ENCODE measurements at regions not wholly inside any gene's neighbourhood (a gene's known extent, or its start where the extent isn't known, plus 50 kb on each side); places are given as distances from the start of the nearest gene placed in this dataset.

GRCh38 chr6:151721671-151722070, 85.8 kb upstream of the ESR1 start:
- TF ChIP-seq CTCF (IDR thresholded peaks at IDR 0.05) = no peak

GRCh38 chr6:151722342-151722741, 85.1 kb upstream of the ESR1 start:
- DNase-seq (ENCODE audit: low spot score) = no peak
- no peak for ATAC-seq (ENCODE audit: insufficient number of reproducible peaks, low FRiP score, low read depth)
- H3K4me3 ChIP-seq = no peak overlapping the region
- H3K27ac ChIP-seq = no peak overlapping the region
- no peaks in the 10 kb centered on the region for H3K36me3 ChIP-seq
- no peaks in the 10 kb centered on the region for H3K9me3 ChIP-seq
- no peaks in the 10 kb centered on the region for H3K27me3 ChIP-seq (replicated peaks; ENCODE audit: insufficient read depth)
- no peaks in the 10 kb centered on the region for H3K4me1 ChIP-seq (ENCODE audit: control insufficient read depth in 1 of 2, low read depth in 2 of 2)
- TF ChIP-seq CTCF (IDR thresholded peaks at IDR 0.05) = no peak

More at GRCh38 chr6:151721671-151722070, 85.8 kb upstream of the ESR1 start:
- Histone ChIP-seq H3K36me3 (no peaks in the 10 kb centered on the region), H3K27me3 (replicated peaks; ENCODE audit: insufficient read depth) (no peaks in the 10 kb centered on the region), H3K9me3 (no peaks in the 10 kb centered on the region), H3K27ac (no peak overlapping the region), H3K4me1 (ENCODE audit: control insufficient read depth in 1 of 2, low read depth in 2 of 2) (no peaks in the 10 kb centered on the region), H3K4me3 (no peak overlapping the region)
- ATAC-seq (ENCODE audit: insufficient number of reproducible peaks, low FRiP score, low read depth) (no peak), DNase-seq (ENCODE audit: low spot score) (no peak)

GRCh38 chr6:151723152-151723551, 84.3 kb upstream of the ESR1 start:
- no peak for TF ChIP-seq CTCF (IDR thresholded peaks at IDR 0.05)
- no peak for ATAC-seq (ENCODE audit: insufficient number of reproducible peaks, low FRiP score, low read depth)
- DNase-seq (ENCODE audit: low spot score) = no peak
- Histone ChIP-seq H3K27ac (no peak overlapping the region), H3K27me3 (replicated peaks; ENCODE audit: insufficient read depth) (no peaks in the 10 kb centered on the region), H3K36me3 (no peaks in the 10 kb centered on the region), H3K4me1 (ENCODE audit: control insufficient read depth in 1 of 2, low read depth in 2 of 2) (no peaks in the 10 kb centered on the region), H3K4me3 (no peak overlapping the region), H3K9me3 (no peaks in the 10 kb centered on the region)

- no peaks in the 10 kb centered on the region for H3K9me3 ChIP-seq
Observed at GRCh38 chr6:151729829-151730495, 77.5 kb upstream of the ESR1 start.

GRCh38 chr6:151730496-151730870, 77.0 kb upstream of the ESR1 start:
- TF ChIP-seq CTCF (IDR thresholded peaks at IDR 0.05) = no peak
- Histone ChIP-seq H3K27me3 (replicated peaks; ENCODE audit: insufficient read depth) (no peaks in the 10 kb centered on the region), H3K36me3 (no peaks in the 10 kb centered on the region), H3K27ac (no peak overlapping the region), H3K4me3 (no peak overlapping the region), H3K4me1 (ENCODE audit: control insufficient read depth in 1 of 2, low read depth in 2 of 2) (no peaks in the 10 kb centered on the region), H3K9me3 (no peaks in the 10 kb centered on the region)
- ATAC-seq (ENCODE audit: insufficient number of reproducible peaks, low FRiP score, low read depth) (no peak), DNase-seq (ENCODE audit: low spot score) (no peak)

More at GRCh38 chr6:151729829-151730495, 77.5 kb upstream of the ESR1 start:
- no peak for DNase-seq (ENCODE audit: low spot score)
- Histone ChIP-seq H3K4me3 (no peak overlapping the region), H3K27ac (no peak overlapping the region), H3K4me1 (ENCODE audit: control insufficient read depth in 1 of 2, low read depth in 2 of 2) (no peaks in the 10 kb centered on the region), H3K36me3 (no peaks in the 10 kb centered on the region), H3K27me3 (replicated peaks; ENCODE audit: insufficient read depth) (no peaks in the 10 kb centered on the region)
- ATAC-seq (ENCODE audit: insufficient number of reproducible peaks, low FRiP score, low read depth) = no peak
- TF ChIP-seq CTCF (IDR thresholded peaks at IDR 0.05) = no peak

Data from thoracic aorta (tissue), 2 donors.